ENCODE measurements at regions not wholly inside any gene's neighbourhood (a gene's known extent, or its start where the extent isn't known, plus 50 kb on each side); places are given as distances from the start of the nearest gene placed in this dataset.

DNA sequence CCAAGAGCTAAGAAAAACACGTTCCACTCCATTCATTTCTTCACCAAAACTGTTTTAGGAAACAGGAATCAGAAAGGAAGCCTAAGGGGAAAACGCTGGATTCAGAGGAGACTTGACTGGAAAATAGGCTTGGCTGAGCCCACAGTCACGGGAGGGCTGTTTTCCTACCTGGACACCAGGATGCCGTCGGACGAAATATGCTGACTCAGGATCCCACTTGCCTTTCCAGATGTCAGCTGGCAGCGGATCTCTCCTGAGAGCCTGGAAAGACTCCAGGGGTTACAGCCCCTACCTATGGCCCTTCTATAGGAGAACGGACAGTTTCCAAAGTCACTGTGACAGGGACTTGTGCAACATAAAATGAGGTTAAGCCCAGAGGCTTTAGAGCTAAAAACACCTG is 245.1 kb downstream of the C16orf95 start:
- Mint-ChIP-seq H3K4me1 (peaks cover 21% of the 10 kb centered on the region), H3K36me3 (no peaks in the 10 kb centered on the region), H3K27ac (no peak overlapping the region), H3K9me3 (no peaks in the 10 kb centered on the region), H3K27me3 (ENCODE audit: low read depth) (no peaks in the 10 kb centered on the region), H3K4me3 (no peak overlapping the region)
- no peak for TF ChIP-seq NR3C1 (CRISPR knock-in tag; conservative IDR thresholded peaks at IDR 0.05; ENCODE audit: low read depth)
- TF ChIP-seq ZNF425 (CRISPR knock-in tag; conservative IDR thresholded peaks at IDR 0.05), result no peak
- TF ChIP-seq, protein P1, sequence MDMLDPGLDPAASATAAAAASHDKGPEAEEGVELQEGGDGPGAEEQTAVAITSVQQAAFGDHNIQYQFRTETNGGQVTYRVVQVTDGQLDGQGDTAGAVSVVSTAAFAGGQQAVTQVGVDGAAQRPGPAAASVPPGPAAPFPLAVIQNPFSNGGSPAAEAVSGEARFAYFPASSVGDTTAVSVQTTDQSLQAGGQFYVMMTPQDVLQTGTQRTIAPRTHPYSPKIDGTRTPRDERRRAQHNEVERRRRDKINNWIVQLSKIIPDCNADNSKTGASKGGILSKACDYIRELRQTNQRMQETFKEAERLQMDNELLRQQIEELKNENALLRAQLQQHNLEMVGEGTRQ (CRISPR knock-in tag; IDR thresholded peaks at IDR 0.05), result no peak
- no peak for TF ChIP-seq TP53 (CRISPR knock-in tag; IDR thresholded peaks at IDR 0.05)
- TF ChIP-seq ZNF232 (CRISPR knock-in tag; IDR thresholded peaks at IDR 0.05), result no peak
- no peak for TF ChIP-seq NFYB (CRISPR knock-in tag; conservative IDR thresholded peaks at IDR 0.05; ENCODE audit: low read depth)
- TF ChIP-seq, protein P2, sequence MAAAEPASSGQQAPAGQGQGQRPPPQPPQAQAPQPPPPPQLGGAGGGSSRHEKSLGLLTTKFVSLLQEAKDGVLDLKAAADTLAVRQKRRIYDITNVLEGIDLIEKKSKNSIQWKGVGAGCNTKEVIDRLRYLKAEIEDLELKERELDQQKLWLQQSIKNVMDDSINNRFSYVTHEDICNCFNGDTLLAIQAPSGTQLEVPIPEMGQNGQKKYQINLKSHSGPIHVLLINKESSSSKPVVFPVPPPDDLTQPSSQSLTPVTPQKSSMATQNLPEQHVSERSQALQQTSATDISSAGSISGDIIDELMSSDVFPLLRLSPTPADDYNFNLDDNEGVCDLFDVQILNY (CRISPR knock-in tag; IDR thresholded peaks at IDR 0.05), result no peak
- TF ChIP-seq MXD4 (CRISPR knock-in tag; IDR thresholded peaks at IDR 0.05; ENCODE audit: borderline replicate concordance), result no peak
- TF ChIP-seq, protein P3, sequence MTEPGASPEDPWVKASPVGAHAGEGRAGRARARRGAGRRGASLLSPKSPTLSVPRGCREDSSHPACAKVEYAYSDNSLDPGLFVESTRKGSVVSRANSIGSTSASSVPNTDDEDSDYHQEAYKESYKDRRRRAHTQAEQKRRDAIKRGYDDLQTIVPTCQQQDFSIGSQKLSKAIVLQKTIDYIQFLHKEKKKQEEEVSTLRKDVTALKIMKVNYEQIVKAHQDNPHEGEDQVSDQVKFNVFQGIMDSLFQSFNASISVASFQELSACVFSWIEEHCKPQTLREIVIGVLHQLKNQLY (CRISPR knock-in tag; IDR thresholded peaks at IDR 0.05), result no peak
- no peak for TF ChIP-seq NR1H2 (CRISPR knock-in tag; IDR thresholded peaks at IDR 0.05)
- TF ChIP-seq ZNF671 (CRISPR knock-in tag; IDR thresholded peaks at IDR 0.05), result no peak
- TF ChIP-seq MYBL2 (CRISPR knock-in tag; IDR thresholded peaks at IDR 0.05), result no peak
- TF ChIP-seq GRHL2 (CRISPR knock-in tag; IDR thresholded peaks at IDR 0.05; ENCODE audit: insufficient replicate concordance, severe bottlenecking), result no peak
- no peak for TF ChIP-seq CDX4 (CRISPR knock-in tag; IDR thresholded peaks at IDR 0.05; ENCODE audit: borderline replicate concordance)
- TF ChIP-seq JAZF1 (CRISPR knock-in tag; IDR thresholded peaks at IDR 0.05), result no peak
- no peak for TF ChIP-seq HMGA2 (CRISPR knock-in tag; IDR thresholded peaks at IDR 0.05)
- ChIA-PET POLR2A (interaction anchor here (0.6 kb wide), 1 partner anchor 275 kb away, joined by 6 read pairs; no protein-coding TSS in a partner anchor), CTCF (interaction anchor here (0.7 to 2.9 kb wide), 3 partner anchors 10 to 205 kb away, joined by 3 to 17 read pairs (median 4); no protein-coding TSS in a partner anchor)
- DNase-seq (ENCODE audit: low spot score), result no peak
- ATAC-seq, result no peak

GRCh38 chr16:87074641-87075318 is 242.4 kb downstream of the C16orf95 start:
- ATAC-seq, result no peak
- Mint-ChIP-seq H3K9me3 (peaks cover 13% of the 10 kb centered on the region), H3K4me3 (no peak overlapping the region), H3K36me3 (peaks cover 6% of the 10 kb centered on the region), H3K4me1 (peaks cover 7% of the 10 kb centered on the region), H3K27ac (no peak overlapping the region), H3K27me3 (ENCODE audit: low read depth) (no peaks in the 10 kb centered on the region)
- no peak for DNase-seq (ENCODE audit: low spot score)
- CTCF ChIA-PET, result no interaction called here
- POLR2A ChIA-PET, result interaction anchor here (0.6 to 0.7 kb wide), 2 partner anchors 182 to 497 kb away, joined by 3 read pairs; no protein-coding TSS in a partner anchor
- no peak for TF ChIP-seq PRRX2 (CRISPR knock-in tag; IDR thresholded peaks at IDR 0.05)
- TF ChIP-seq, protein P4, sequence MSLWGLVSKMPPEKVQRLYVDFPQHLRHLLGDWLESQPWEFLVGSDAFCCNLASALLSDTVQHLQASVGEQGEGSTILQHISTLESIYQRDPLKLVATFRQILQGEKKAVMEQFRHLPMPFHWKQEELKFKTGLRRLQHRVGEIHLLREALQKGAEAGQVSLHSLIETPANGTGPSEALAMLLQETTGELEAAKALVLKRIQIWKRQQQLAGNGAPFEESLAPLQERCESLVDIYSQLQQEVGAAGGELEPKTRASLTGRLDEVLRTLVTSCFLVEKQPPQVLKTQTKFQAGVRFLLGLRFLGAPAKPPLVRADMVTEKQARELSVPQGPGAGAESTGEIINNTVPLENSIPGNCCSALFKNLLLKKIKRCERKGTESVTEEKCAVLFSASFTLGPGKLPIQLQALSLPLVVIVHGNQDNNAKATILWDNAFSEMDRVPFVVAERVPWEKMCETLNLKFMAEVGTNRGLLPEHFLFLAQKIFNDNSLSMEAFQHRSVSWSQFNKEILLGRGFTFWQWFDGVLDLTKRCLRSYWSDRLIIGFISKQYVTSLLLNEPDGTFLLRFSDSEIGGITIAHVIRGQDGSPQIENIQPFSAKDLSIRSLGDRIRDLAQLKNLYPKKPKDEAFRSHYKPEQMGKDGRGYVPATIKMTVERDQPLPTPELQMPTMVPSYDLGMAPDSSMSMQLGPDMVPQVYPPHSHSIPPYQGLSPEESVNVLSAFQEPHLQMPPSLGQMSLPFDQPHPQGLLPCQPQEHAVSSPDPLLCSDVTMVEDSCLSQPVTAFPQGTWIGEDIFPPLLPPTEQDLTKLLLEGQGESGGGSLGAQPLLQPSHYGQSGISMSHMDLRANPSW (CRISPR knock-in tag; conservative IDR thresholded peaks at IDR 0.05; ENCODE audit: low read depth), result no peak
- TF ChIP-seq, protein P5, sequence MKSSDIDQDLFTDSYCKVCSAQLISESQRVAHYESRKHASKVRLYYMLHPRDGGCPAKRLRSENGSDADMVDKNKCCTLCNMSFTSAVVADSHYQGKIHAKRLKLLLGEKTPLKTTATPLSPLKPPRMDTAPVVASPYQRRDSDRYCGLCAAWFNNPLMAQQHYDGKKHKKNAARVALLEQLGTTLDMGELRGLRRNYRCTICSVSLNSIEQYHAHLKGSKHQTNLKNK (CRISPR knock-in tag; IDR thresholded peaks at IDR 0.05), result no peak
- TF ChIP-seq, protein P6, sequence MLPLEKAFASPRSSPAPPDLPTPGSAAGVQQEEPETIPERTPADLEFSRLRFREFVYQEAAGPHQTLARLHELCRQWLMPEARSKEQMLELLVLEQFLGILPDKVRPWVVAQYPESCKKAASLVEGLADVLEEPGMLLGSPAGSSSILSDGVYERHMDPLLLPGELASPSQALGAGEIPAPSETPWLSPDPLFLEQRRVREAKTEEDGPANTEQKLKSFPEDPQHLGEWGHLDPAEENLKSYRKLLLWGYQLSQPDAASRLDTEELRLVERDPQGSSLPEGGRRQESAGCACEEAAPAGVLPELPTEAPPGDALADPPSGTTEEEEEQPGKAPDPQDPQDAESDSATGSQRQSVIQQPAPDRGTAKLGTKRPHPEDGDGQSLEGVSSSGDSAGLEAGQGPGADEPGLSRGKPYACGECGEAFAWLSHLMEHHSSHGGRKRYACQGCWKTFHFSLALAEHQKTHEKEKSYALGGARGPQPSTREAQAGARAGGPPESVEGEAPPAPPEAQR (CRISPR knock-in tag; IDR thresholded peaks at IDR 0.05), result no peak
- no peak for TF ChIP-seq ZNF317 (CRISPR knock-in tag; IDR thresholded peaks at IDR 0.05; ENCODE audit: borderline replicate concordance, low read depth)
- TF ChIP-seq GABPB1 (CRISPR knock-in tag; IDR thresholded peaks at IDR 0.05), result no peak
- no peak for TF ChIP-seq OVOL2 (CRISPR knock-in tag; IDR thresholded peaks at IDR 0.05; ENCODE audit: borderline replicate concordance)
- no peak for TF ChIP-seq CBFB (CRISPR knock-in tag; IDR thresholded peaks at IDR 0.05; ENCODE audit: low read depth)
- no peak for TF ChIP-seq ZNF423 (CRISPR knock-in tag; IDR thresholded peaks at IDR 0.05)
- no peak for TF ChIP-seq TP53 (CRISPR knock-in tag; IDR thresholded peaks at IDR 0.05)
